Neural progenitor cell (in vitro differentiated cells): ENCODE measurements at regions not wholly inside any gene's neighbourhood (a gene's known extent, or its start where the extent isn't known, plus 50 kb on each side); places are given as distances from the start of the nearest gene placed in this dataset.
A peak's percentile ranks its signal among the peaks of the same experiment; 100 is the strongest.

Experiments used
- DNase-seq: peaks from one replicate; pipeline ENCODE4 v3.0.0-alpha.2; 2016; ENCODE audit warnings: low spot score
- H2AFZ ChIP-seq: fragments of 200-600 bp; sonication (generic); replicated peaks from 2 replicates; pipeline ENCODE4 v1.6.1; 2016; ENCODE audit warnings: antibody characterized with exemption
- H3F3A ChIP-seq: fragments of 200-600 bp; sonication (generic); 2 replicates; pipeline ENCODE4 v1.6.1; 2016; ENCODE audit warnings: antibody characterized with exemption, low read depth
- H3K27ac ChIP-seq: fragments of 200-600 bp; sonication (generic); 2 replicates; pipeline ENCODE4 v1.5.1; 2016; ENCODE audit warnings: mild to moderate bottlenecking
- H3K27me3 ChIP-seq: fragments of 200-600 bp; sonication (generic); 2 replicates; pipeline ENCODE4 v1.6.1; 2016; ENCODE audit warnings: mild to moderate bottlenecking, moderate library complexity
- H3K36me3 ChIP-seq: fragments of 200-600 bp; sonication (generic); 2 replicates; pipeline ENCODE4 v1.5.1; 2016
- H3K4me1 ChIP-seq: fragments of 200-600 bp; sonication (generic); 2 replicates; pipeline ENCODE4 v1.6.1; 2016; ENCODE audit warnings: mixed run types
- H3K4me2 ChIP-seq: fragments of 200-600 bp; sonication (generic); 2 replicates; pipeline ENCODE4 v1.6.1; 2016
- H3K4me3 ChIP-seq: fragments of 200-600 bp; sonication (generic); 2 replicates; pipeline ENCODE4 v1.5.1; 2016
- H3K79me2 ChIP-seq: fragments of 200-600 bp; sonication (generic); 2 replicates; pipeline ENCODE4 v1.6.1; 2016; ENCODE audit warnings: low read depth
- H3K9ac ChIP-seq: fragments of 200-600 bp; sonication (generic); 2 replicates; pipeline ENCODE4 v1.6.1; 2016
- H3K9me3 ChIP-seq: fragments of 200-600 bp; sonication (generic); 2 replicates; pipeline ENCODE4 v1.5.1; 2016; ENCODE audit warnings: low read depth
- H4K20me1 ChIP-seq: fragments of 200-600 bp; sonication (generic); 2 replicates; pipeline ENCODE4 v1.6.1; 2016; ENCODE audit warnings: low read depth
- H3K27ac Mint-ChIP-seq: 3 replicates; pipeline ENCODE4 v1.8.0; 2021; ENCODE audit warnings: mixed read lengths
- H3K27me3 Mint-ChIP-seq: 2 replicates; pipeline ENCODE4 v1.8.0; 2022; ENCODE audit warnings: low read depth, mild to moderate bottlenecking, inconsistent platforms, moderate library complexity, mixed read lengths; ENCODE audit not compliant: insufficient read depth
- H3K36me3 Mint-ChIP-seq: 3 replicates; pipeline ENCODE4 v1.8.0; 2021; ENCODE audit warnings: mixed read lengths
- H3K4me1 Mint-ChIP-seq: 3 replicates; pipeline ENCODE4 v1.8.0; 2021; ENCODE audit warnings: mixed read lengths
- H3K4me3 Mint-ChIP-seq: 3 replicates; pipeline ENCODE4 v1.8.0; 2021; ENCODE audit warnings: mild to moderate bottlenecking, moderate library complexity, mixed read lengths
- H3K9me3 Mint-ChIP-seq: 3 replicates; pipeline ENCODE4 v1.8.0; 2020; ENCODE audit warnings: mixed read lengths
- CTCF ChIP-seq: fragments of 200-600 bp; sonication (generic); IDR thresholded peaks from 2 replicates; pipeline ENCODE4 v1.5.1; 2017; ENCODE audit warnings: antibody characterized with exemption, mild to moderate bottlenecking
- EZH2 ChIP-seq: fragments of 200-600 bp; sonication (generic); IDR thresholded peaks from 2 replicates; pipeline ENCODE4 v1.6.1; 2017; ENCODE audit warnings: antibody characterized with exemption, mild to moderate bottlenecking, moderate library complexity
- EZH2phosphoT487 ChIP-seq: fragments of 200-600 bp; sonication (generic); IDR thresholded peaks from 2 replicates; pipeline ENCODE4 v1.6.1; 2017; ENCODE audit warnings: antibody characterized with exemption

DNA sequence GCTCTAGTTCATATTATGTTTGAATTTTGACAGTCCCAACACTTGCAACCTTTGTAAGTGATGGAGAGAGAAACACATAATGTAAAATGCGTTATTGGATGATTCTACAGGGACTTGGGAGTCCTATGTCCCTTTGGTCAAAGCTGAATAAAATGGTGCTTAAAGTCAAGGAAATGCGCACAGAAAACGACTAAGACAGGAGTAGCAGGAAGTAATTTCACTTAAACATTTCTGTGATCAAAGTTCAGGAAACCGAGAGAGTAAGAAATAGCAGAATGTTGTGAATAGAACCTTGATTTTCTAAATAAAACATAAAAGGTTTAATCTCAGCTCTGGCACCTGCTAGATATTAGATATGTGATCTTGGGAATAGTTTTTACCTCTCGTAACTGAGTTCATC is 2339.2 kb downstream of the MAT2B start:
- no peaks in the 10 kb centered on the region for H3K36me3 Mint-ChIP-seq
- H3K9me3 Mint-ChIP-seq = no peaks in the 10 kb centered on the region
- Histone ChIP-seq H3F3A (no peaks in the 10 kb centered on the region), H3K27me3 (no peaks in the 10 kb centered on the region), H3K36me3 (no peaks in the 10 kb centered on the region), H2AFZ (no peak overlapping the region), H3K9ac (no peak overlapping the region), H4K20me1 (no peaks in the 10 kb centered on the region), H3K9me3 (no peaks in the 10 kb centered on the region), H3K4me2 (no peak overlapping the region), H3K4me3 (no peak overlapping the region), H3K27ac (no peak overlapping the region), H3K4me1 (no peaks in the 10 kb centered on the region), H3K79me2 (no peaks in the 10 kb centered on the region)
- no peak overlapping the region for H3K27ac Mint-ChIP-seq
- TF ChIP-seq EZH2 = no peak
- no peak for TF ChIP-seq CTCF
- no peak for TF ChIP-seq EZH2phosphoT487
- no peak for DNase-seq
- H3K4me3 Mint-ChIP-seq = no peak overlapping the region
- H3K4me1 Mint-ChIP-seq = no peaks in the 10 kb centered on the region
- peaks cover 2% of the 10 kb centered on the region for H3K27me3 Mint-ChIP-seq

DNA sequence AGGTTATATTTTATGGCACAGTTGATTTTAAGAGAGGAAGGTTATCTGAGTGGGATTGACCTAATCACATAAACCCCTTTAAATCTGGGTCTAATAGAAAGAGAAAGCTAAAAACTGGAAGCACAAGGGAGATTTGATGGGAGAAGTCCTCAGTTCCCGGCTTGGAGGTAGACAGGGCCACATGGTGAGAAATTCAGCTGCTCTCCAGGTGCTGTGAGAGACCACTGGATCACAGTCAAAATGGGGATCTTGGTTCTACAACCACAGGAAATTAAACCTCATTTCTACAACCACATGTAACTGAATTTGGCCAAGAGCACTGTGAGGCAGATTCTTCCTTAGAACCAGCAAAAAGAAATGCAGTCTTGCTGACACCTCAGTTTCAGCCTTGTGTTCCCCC is 2352.7 kb downstream of the MAT2B start:
- Histone ChIP-seq H3K79me2 (no peaks in the 10 kb centered on the region), H3K4me1 (peaks cover 9% of the 10 kb centered on the region), H3K27ac (no peak overlapping the region), H4K20me1 (no peaks in the 10 kb centered on the region), H2AFZ (peak overlapping the region; percentile 18), H3K4me3 (no peak overlapping the region), H3K36me3 (no peaks in the 10 kb centered on the region), H3K27me3 (no peaks in the 10 kb centered on the region), H3K9ac (no peak overlapping the region), H3K4me2 (no peak overlapping the region), H3F3A (no peaks in the 10 kb centered on the region), H3K9me3 (no peaks in the 10 kb centered on the region)
- Mint-ChIP-seq H3K27me3 (no peaks in the 10 kb centered on the region), H3K27ac (no peak overlapping the region), H3K36me3 (no peaks in the 10 kb centered on the region), H3K4me3 (no peak overlapping the region), H3K9me3 (peaks cover 3% of the 10 kb centered on the region), H3K4me1 (peaks cover 4% of the 10 kb centered on the region)
- DNase-seq = no peak
- TF ChIP-seq CTCF (no peak), EZH2phosphoT487 (no peak), EZH2 (no peak)

DNA sequence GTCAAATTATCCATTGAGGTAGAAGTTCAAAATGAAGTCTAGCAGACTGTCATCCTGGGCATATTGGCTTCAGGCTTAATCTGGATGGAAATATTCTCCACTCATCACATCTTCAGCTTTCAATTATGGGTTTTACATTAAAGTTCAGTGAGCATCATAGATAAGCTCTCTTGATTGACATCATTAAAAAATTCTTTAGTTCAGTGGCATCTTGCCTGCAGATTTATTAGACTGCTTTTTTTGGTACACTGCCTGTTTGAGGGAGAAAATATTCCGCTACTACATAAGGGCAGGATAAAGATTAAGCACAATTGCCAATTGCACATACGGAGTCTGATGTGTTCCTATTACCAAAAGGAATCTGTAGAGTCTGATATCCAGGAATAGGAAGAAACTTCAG is 2353.8 kb downstream of the MAT2B start:
- Mint-ChIP-seq H3K4me3 (no peak overlapping the region), H3K27ac (no peak overlapping the region), H3K36me3 (no peaks in the 10 kb centered on the region), H3K4me1 (peaks cover 4% of the 10 kb centered on the region), H3K9me3 (no peaks in the 10 kb centered on the region), H3K27me3 (no peaks in the 10 kb centered on the region)
- no peaks in the 10 kb centered on the region for H3K9me3 ChIP-seq
- no peak for TF ChIP-seq CTCF
- TF ChIP-seq EZH2phosphoT487 = no peak
- no peak for TF ChIP-seq EZH2
- H3K4me3 ChIP-seq = no peak overlapping the region
- H3K79me2 ChIP-seq = no peaks in the 10 kb centered on the region
- H3K27ac ChIP-seq = no peak overlapping the region
- H2AFZ ChIP-seq = no peak overlapping the region
- no peaks in the 10 kb centered on the region for H4K20me1 ChIP-seq
- H3K9ac ChIP-seq = no peak overlapping the region
- H3K4me2 ChIP-seq = no peak overlapping the region
- no peaks in the 10 kb centered on the region for H3K36me3 ChIP-seq
- no peak for DNase-seq
- H3F3A ChIP-seq = no peaks in the 10 kb centered on the region
- peaks cover 9% of the 10 kb centered on the region for H3K4me1 ChIP-seq
- H3K27me3 ChIP-seq = no peaks in the 10 kb centered on the region

GRCh38 chr5:165863239-165863638 is 2357.8 kb downstream of the MAT2B start:
- no peaks in the 10 kb centered on the region for H3K9me3 Mint-ChIP-seq
- H3K4me3 Mint-ChIP-seq = no peak overlapping the region
- no peaks in the 10 kb centered on the region for H4K20me1 ChIP-seq
- no peaks in the 10 kb centered on the region for H3K27me3 ChIP-seq
- no peak overlapping the region for H3K9ac ChIP-seq
- H3F3A ChIP-seq = no peaks in the 10 kb centered on the region
- DNase-seq = no peak
- TF ChIP-seq CTCF = no peak
- no peak for TF ChIP-seq EZH2phosphoT487
- TF ChIP-seq EZH2 = no peak
- H3K4me2 ChIP-seq = no peak overlapping the region
- no peaks in the 10 kb centered on the region for H3K36me3 Mint-ChIP-seq
- peaks cover 1% of the 10 kb centered on the region for H3K4me1 ChIP-seq
- no peak overlapping the region for H2AFZ ChIP-seq
- no peaks in the 10 kb centered on the region for H3K36me3 ChIP-seq
- H3K9me3 ChIP-seq = no peaks in the 10 kb centered on the region
- no peak overlapping the region for H3K27ac Mint-ChIP-seq
- H3K4me1 Mint-ChIP-seq = no peaks in the 10 kb centered on the region
- no peaks in the 10 kb centered on the region for H3K79me2 ChIP-seq
- H3K27me3 Mint-ChIP-seq = no peaks in the 10 kb centered on the region
- H3K27ac ChIP-seq = no peak overlapping the region
- no peak overlapping the region for H3K4me3 ChIP-seq
